ENCODE measurements at regions not wholly inside any gene's neighbourhood (a gene's known extent, or its start where the extent isn't known, plus 50 kb on each side); places are given as distances from the start of the nearest gene placed in this dataset.
"Not testable (repeated sequence)": the region's sequence is repeated elsewhere in the genome, so short reads cannot be mapped to it uniquely, and the experiment has no call there.

GRCh38 chr22:16911340-16911739, 86.1 kb upstream of the XKR3 start:
- H3K9me3 Mint-ChIP-seq (ENCODE audit: unreplicated experiment); H3K27me3 Mint-ChIP-seq (ENCODE audit: insufficient read depth, unreplicated experiment); CTCF ChIA-PET; POLR2A ChIA-PET; intact Hi-C loops (cut with micrococcal nuclease; ENCODE audit: unreplicated experiment); BruUV-seq (replicated peaks); H3K27ac Mint-ChIP-seq (ENCODE audit: unreplicated experiment); H3K36me3 ChIP-seq (ENCODE audit: control insufficient read depth, insufficient read depth, low read length); H3K27me3 ChIP-seq (replicated peaks; ENCODE audit: control insufficient read depth, insufficient read depth, low read length); H3K36me3 Mint-ChIP-seq (ENCODE audit: insufficient read depth, unreplicated experiment); H3K4me1 Mint-ChIP-seq (ENCODE audit: low read depth, unreplicated experiment); H3K4me1 ChIP-seq; H3K4me3 ChIP-seq (ENCODE audit: low read depth, low read length); H3K9me3 ChIP-seq; H3K4me3 Mint-ChIP-seq (ENCODE audit: unreplicated experiment); DNase-seq: not testable (repeated sequence)

- POLR2A ChIA-PET; BruUV-seq (replicated peaks); H3K4me3 ChIP-seq (ENCODE audit: low read depth, low read length); H3K9me3 Mint-ChIP-seq (ENCODE audit: unreplicated experiment); H3K27ac Mint-ChIP-seq (ENCODE audit: unreplicated experiment); H3K27me3 Mint-ChIP-seq (ENCODE audit: insufficient read depth, unreplicated experiment); CTCF ChIA-PET; H3K4me3 Mint-ChIP-seq (ENCODE audit: unreplicated experiment); intact Hi-C loops (cut with micrococcal nuclease; ENCODE audit: unreplicated experiment); H3K4me1 Mint-ChIP-seq (ENCODE audit: low read depth, unreplicated experiment); DNase-seq; H3K9me3 ChIP-seq; H3K4me1 ChIP-seq; H3K27me3 ChIP-seq (replicated peaks; ENCODE audit: control insufficient read depth, insufficient read depth, low read length); H3K36me3 Mint-ChIP-seq (ENCODE audit: insufficient read depth, unreplicated experiment); H3K36me3 ChIP-seq (ENCODE audit: control insufficient read depth, insufficient read depth, low read length): not testable (repeated sequence)
Measured at GRCh38 chr22:16902051-16902450, 76.8 kb upstream of the XKR3 start.

GRCh38 chr22:16901579-16901978, 76.4 kb upstream of the XKR3 start:
- H3K9me3 Mint-ChIP-seq (ENCODE audit: unreplicated experiment); BruUV-seq (replicated peaks); H3K4me1 ChIP-seq; H3K27ac Mint-ChIP-seq (ENCODE audit: unreplicated experiment); H3K9me3 ChIP-seq; H3K36me3 ChIP-seq (ENCODE audit: control insufficient read depth, insufficient read depth, low read length); H3K27me3 ChIP-seq (replicated peaks; ENCODE audit: control insufficient read depth, insufficient read depth, low read length); H3K4me3 Mint-ChIP-seq (ENCODE audit: unreplicated experiment); H3K27me3 Mint-ChIP-seq (ENCODE audit: insufficient read depth, unreplicated experiment); CTCF ChIA-PET; DNase-seq; intact Hi-C loops (cut with micrococcal nuclease; ENCODE audit: unreplicated experiment); H3K4me1 Mint-ChIP-seq (ENCODE audit: low read depth, unreplicated experiment); H3K36me3 Mint-ChIP-seq (ENCODE audit: insufficient read depth, unreplicated experiment); POLR2A ChIA-PET; H3K4me3 ChIP-seq (ENCODE audit: low read depth, low read length): not testable (repeated sequence)

- not testable (repeated sequence) for H3K4me3 Mint-ChIP-seq (ENCODE audit: unreplicated experiment)
Measured at GRCh38 chr22:16899358-16899757, 74.1 kb upstream of the XKR3 start.

GRCh38 chr22:16897365-16897764, 72.2 kb upstream of the XKR3 start:
- H3K36me3 Mint-ChIP-seq (ENCODE audit: insufficient read depth, unreplicated experiment); H3K36me3 ChIP-seq (ENCODE audit: control insufficient read depth, insufficient read depth, low read length); BruUV-seq (replicated peaks); H3K27ac Mint-ChIP-seq (ENCODE audit: unreplicated experiment); DNase-seq; H3K4me1 Mint-ChIP-seq (ENCODE audit: low read depth, unreplicated experiment); H3K27me3 ChIP-seq (replicated peaks; ENCODE audit: control insufficient read depth, insufficient read depth, low read length); intact Hi-C loops (cut with micrococcal nuclease; ENCODE audit: unreplicated experiment); CTCF ChIA-PET; H3K27me3 Mint-ChIP-seq (ENCODE audit: insufficient read depth, unreplicated experiment); H3K4me3 ChIP-seq (ENCODE audit: low read depth, low read length); POLR2A ChIA-PET; H3K9me3 Mint-ChIP-seq (ENCODE audit: unreplicated experiment); H3K9me3 ChIP-seq; H3K4me3 Mint-ChIP-seq (ENCODE audit: unreplicated experiment); H3K4me1 ChIP-seq: not testable (repeated sequence)

More at GRCh38 chr22:16899358-16899757, 74.1 kb upstream of the XKR3 start:
- H3K27me3 ChIP-seq (replicated peaks; ENCODE audit: control insufficient read depth, insufficient read depth, low read length); H3K9me3 ChIP-seq; intact Hi-C loops (cut with micrococcal nuclease; ENCODE audit: unreplicated experiment); POLR2A ChIA-PET; H3K4me1 Mint-ChIP-seq (ENCODE audit: low read depth, unreplicated experiment); H3K27ac Mint-ChIP-seq (ENCODE audit: unreplicated experiment); DNase-seq; H3K4me1 ChIP-seq; H3K36me3 ChIP-seq (ENCODE audit: control insufficient read depth, insufficient read depth, low read length); H3K4me3 ChIP-seq (ENCODE audit: low read depth, low read length); H3K27me3 Mint-ChIP-seq (ENCODE audit: insufficient read depth, unreplicated experiment); H3K36me3 Mint-ChIP-seq (ENCODE audit: insufficient read depth, unreplicated experiment); H3K9me3 Mint-ChIP-seq (ENCODE audit: unreplicated experiment); CTCF ChIA-PET; BruUV-seq (replicated peaks): not testable (repeated sequence)

- H3K27me3 ChIP-seq (replicated peaks; ENCODE audit: control insufficient read depth, insufficient read depth, low read length); H3K9me3 ChIP-seq; CTCF ChIA-PET; POLR2A ChIA-PET; H3K4me1 Mint-ChIP-seq (ENCODE audit: low read depth, unreplicated experiment); H3K4me1 ChIP-seq; H3K9me3 Mint-ChIP-seq (ENCODE audit: unreplicated experiment); H3K27ac Mint-ChIP-seq (ENCODE audit: unreplicated experiment); H3K4me3 ChIP-seq (ENCODE audit: low read depth, low read length); H3K4me3 Mint-ChIP-seq (ENCODE audit: unreplicated experiment); H3K36me3 ChIP-seq (ENCODE audit: control insufficient read depth, insufficient read depth, low read length); H3K27me3 Mint-ChIP-seq (ENCODE audit: insufficient read depth, unreplicated experiment); H3K36me3 Mint-ChIP-seq (ENCODE audit: insufficient read depth, unreplicated experiment); BruUV-seq (replicated peaks): not testable (repeated sequence)
- intact Hi-C loops (cut with micrococcal nuclease; ENCODE audit: unreplicated experiment), result loop anchor here (5.0 kb wide), 1 partner anchor 120 kb away; no protein-coding TSS in a partner anchor
- peak in 1 of 2 experiments; percentile 20 for DNase-seq
Measured at GRCh38 chr22:16891892-16892291, 66.7 kb upstream of the XKR3 start.

- H3K36me3 Mint-ChIP-seq (ENCODE audit: insufficient read depth, unreplicated experiment); H3K36me3 ChIP-seq (ENCODE audit: control insufficient read depth, insufficient read depth, low read length); intact Hi-C loops (cut with micrococcal nuclease; ENCODE audit: unreplicated experiment); CTCF ChIA-PET; BruUV-seq (replicated peaks); H3K27ac Mint-ChIP-seq (ENCODE audit: unreplicated experiment); H3K4me3 ChIP-seq (ENCODE audit: low read depth, low read length); H3K4me3 Mint-ChIP-seq (ENCODE audit: unreplicated experiment); H3K27me3 ChIP-seq (replicated peaks; ENCODE audit: control insufficient read depth, insufficient read depth, low read length); H3K4me1 Mint-ChIP-seq (ENCODE audit: low read depth, unreplicated experiment); H3K27me3 Mint-ChIP-seq (ENCODE audit: insufficient read depth, unreplicated experiment); H3K4me1 ChIP-seq; H3K9me3 Mint-ChIP-seq (ENCODE audit: unreplicated experiment); POLR2A ChIA-PET; H3K9me3 ChIP-seq; DNase-seq: not testable (repeated sequence)
Measured at GRCh38 chr22:16876339-16876738, 51.1 kb upstream of the XKR3 start.

All from Caco-2 (cell line).